GM18505 (cell line): ENCODE measurements at regions not wholly inside any gene's neighbourhood (a gene's known extent, or its start where the extent isn't known, plus 50 kb on each side); places are given as distances from the start of the nearest gene placed in this dataset.
"Not testable (repeated sequence)": the region's sequence is repeated elsewhere in the genome, so short reads cannot be mapped to it uniquely, and the experiment has no call there.

Experiments used
- ATAC-seq: cut with Tn5 transposase; IDR thresholded peaks from one replicate; pipeline ENCODE4 v1.9.1; 2021; ENCODE audit not compliant: unreplicated experiment
- POLR2A ChIP-seq: IDR thresholded peaks from 4 replicates; pipeline ENCODE4 v1.6.1; 2011; ENCODE audit warnings: borderline replicate concordance; ENCODE audit not compliant: insufficient read depth, insufficient read length; ENCODE audit errors: extremely low read depth

GRCh38 chr5:108696951-108697715 is 50.6 kb upstream of the FER start:
- no peak for TF ChIP-seq POLR2A
- no peak for ATAC-seq

- TF ChIP-seq POLR2A, result no peak
- no peak for ATAC-seq
These were observed 51.3 kb upstream of the FER start for GRCh38 chr5:108696407-108696806.

GRCh38 chr5:108688485-108688884 is 59.2 kb upstream of the FER start:
- TF ChIP-seq POLR2A, result no peak
- no peak for ATAC-seq

GRCh38 chr5:108687595-108688200 is 60.0 kb upstream of the FER start:
- no peak for TF ChIP-seq POLR2A
- peak; percentile 61 for ATAC-seq

GRCh38 chr5:108686676-108687075 is 61.0 kb upstream of the FER start:
- no peak for TF ChIP-seq POLR2A
- ATAC-seq, result no peak

- not testable (repeated sequence) for ATAC-seq
These were observed 62.1 kb upstream of the FER start for GRCh38 chr5:108685448-108686216.

- no peak for TF ChIP-seq POLR2A
- peak; percentile 93 for ATAC-seq
These were observed 66.4 kb upstream of the FER start for GRCh38 chr5:108681079-108681921.

- ATAC-seq, result no peak
These were observed 69.6 kb upstream of the FER start for GRCh38 chr5:108678091-108678490.

GRCh38 chr5:108675736-108676135 is 72.0 kb upstream of the FER start:
- no peak for ATAC-seq
- TF ChIP-seq POLR2A, result no peak

More at GRCh38 chr5:108678091-108678490, 69.6 kb upstream of the FER start:
- no peak for TF ChIP-seq POLR2A

GRCh38 chr5:108672639-108673038 is 75.1 kb upstream of the FER start:
- no peak for ATAC-seq
- TF ChIP-seq POLR2A, result no peak

GRCh38 chr5:108670591-108671289 is 77.0 kb upstream of the FER start:
- no peak for TF ChIP-seq POLR2A
- no peak for ATAC-seq

GRCh38 chr5:108669462-108669861 is 78.2 kb upstream of the FER start:
- no peak for ATAC-seq
- no peak for TF ChIP-seq POLR2A
